HFF-Myc (cell line): ENCODE measurements at regions not wholly inside any gene's neighbourhood (a gene's known extent, or its start where the extent isn't known, plus 50 kb on each side); places are given as distances from the start of the nearest gene placed in this dataset.

Experiments
- DNase-seq: peaks from one replicate; pipeline ENCODE4 v3.0.0-alpha.2; 2011; ENCODE audit warnings: low read depth; ENCODE audit errors: extremely low read depth
- H3K4me3 ChIP-seq: replicated peaks from 2 replicates; pipeline ENCODE4 v1.5.1; 2011; ENCODE audit warnings: low read depth, mild to moderate bottlenecking, control low read depth, low read length
- CTCF ChIP-seq: IDR thresholded peaks from 2 replicates; pipeline ENCODE4 v1.5.1; 2012; ENCODE audit warnings: mild to moderate bottlenecking, low read depth, low read length, control low read depth; ENCODE audit errors: missing control alignments

- no peak overlapping the region for H3K4me3 ChIP-seq
- TF ChIP-seq CTCF, result no peak
- no peak for DNase-seq
These were observed 2082.6 kb downstream of the MRPL39 start for GRCh38 chr21:23524685-23525084.

- no peak for TF ChIP-seq CTCF
- no peak for DNase-seq
- no peak overlapping the region for H3K4me3 ChIP-seq
These were observed 2084.5 kb downstream of the MRPL39 start for GRCh38 chr21:23522751-23523150.

GRCh38 chr21:23507501-23507900 is 2099.8 kb downstream of the MRPL39 start:
- TF ChIP-seq CTCF, result no peak
- no peak for DNase-seq
- H3K4me3 ChIP-seq, result no peak overlapping the region

- no peak for TF ChIP-seq CTCF
- DNase-seq, result no peak
- no peak overlapping the region for H3K4me3 ChIP-seq
These were observed 2110.6 kb downstream of the MRPL39 start for GRCh38 chr21:23496729-23497128.

- no peak for TF ChIP-seq CTCF
- DNase-seq, result no peak
- H3K4me3 ChIP-seq, result no peak overlapping the region
These were observed 2119.0 kb downstream of the MRPL39 start for GRCh38 chr21:23488245-23488644.

- DNase-seq, result no peak
- no peak for TF ChIP-seq CTCF
- H3K4me3 ChIP-seq, result no peak overlapping the region
These were observed 2126.6 kb downstream of the MRPL39 start for GRCh38 chr21:23480591-23481270.

- no peak overlapping the region for H3K4me3 ChIP-seq
- TF ChIP-seq CTCF, result no peak
- DNase-seq, result no peak
These were observed 2128.9 kb downstream of the MRPL39 start for GRCh38 chr21:23478381-23478780.
